K562 (cell line): ENCODE measurements at regions not wholly inside any gene's neighbourhood (a gene's known extent, or its start where the extent isn't known, plus 50 kb on each side); places are given as distances from the start of the nearest gene placed in this dataset.
A peak's percentile ranks its signal among the peaks of the same experiment; 100 is the strongest.

Source experiments
- BRD9 ChIP-seq: fragments of 450-650 bp; IDR thresholded peaks from 2 replicates; pipeline ENCODE4 v1.6.1; 2018; ENCODE audit warnings: low read depth; ENCODE audit not compliant: partially characterized antibody
- RBM34 ChIP-seq: fragments of 200-400 bp; formaldehyde crosslinking; IDR thresholded peaks from 2 replicates; pipeline ENCODE4 v1.6.1; 2018; ENCODE audit warnings: low read length, borderline replicate concordance; ENCODE audit not compliant: insufficient read depth
- TOE1 ChIP-seq, 2 experiments: fragments of 450-650 bp in 1 of 2; sonication (generic) in 1 of 2; formaldehyde crosslinking in 1 of 2; IDR thresholded peaks; 2 replicates each; pipeline versions ENCODE4 v1.7.1 to v1.8.0; 2016 to 2022; ENCODE audit warnings: borderline replicate concordance in 2 of 2, mild to moderate bottlenecking in 2 of 2, antibody characterized with exemption in 1 of 2, inconsistent platforms in 1 of 2, low read depth in 1 of 2, missing genetic modification reagents in 1 of 2, moderate library complexity in 1 of 2
- ZNF274 ChIP-seq: IDR thresholded peaks from 2 replicates; pipeline ENCODE4 v1.6.1; 2011; ENCODE audit warnings: low read depth, mild to moderate bottlenecking, low read length, moderate library complexity, borderline replicate concordance
- TF ChIP-seq, protein P1 (sequence below): fragments of 450-650 bp; IDR thresholded peaks from 2 replicates; pipeline ENCODE4 v1.6.1; 2017; ENCODE audit warnings: antibody characterized with exemption
- TF ChIP-seq, protein P2 (sequence below): sonication (generic); formaldehyde crosslinking; IDR thresholded peaks from 2 replicates; pipeline ENCODE4 v1.8.1; 2023; ENCODE audit warnings: missing genetic modification reagents, mild to moderate bottlenecking, borderline replicate concordance

DNA sequence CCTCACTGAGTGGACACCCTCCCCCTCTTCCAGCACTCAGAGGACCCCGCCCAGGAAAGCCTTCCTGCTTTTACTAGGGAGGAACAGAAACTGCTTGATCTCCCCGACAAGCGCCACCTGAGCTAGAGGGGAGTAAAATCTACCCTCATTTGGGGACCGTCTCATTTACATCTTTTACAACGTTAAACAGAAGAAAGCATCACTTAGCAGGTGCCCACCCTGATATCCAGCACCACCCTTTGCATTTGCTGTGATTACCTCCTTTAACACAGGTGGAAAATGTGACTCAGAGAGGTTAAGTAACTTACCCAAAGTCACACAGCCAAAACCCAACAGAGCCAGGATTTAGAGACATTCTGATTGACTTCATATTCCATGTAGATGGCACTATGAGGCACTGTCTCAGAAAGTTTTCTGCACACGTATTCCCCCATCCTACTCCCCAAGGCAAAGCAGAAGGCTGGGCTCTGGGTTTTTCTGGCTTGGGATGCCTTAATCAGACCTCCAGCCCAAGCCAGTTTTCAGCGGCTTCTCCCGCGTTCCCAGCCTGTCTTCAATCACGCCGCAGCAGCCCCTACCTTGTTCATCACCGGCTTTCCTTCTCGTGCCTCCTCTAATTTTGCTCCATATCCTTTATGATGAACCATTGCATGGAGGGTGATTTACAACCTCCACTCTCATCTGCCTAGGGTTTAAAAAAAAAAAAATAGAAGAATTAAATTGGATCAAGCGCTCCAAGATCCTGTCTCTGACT, 314.6 kb upstream of the PROK2 start (continued):
- TF ChIP-seq, protein P1, sequence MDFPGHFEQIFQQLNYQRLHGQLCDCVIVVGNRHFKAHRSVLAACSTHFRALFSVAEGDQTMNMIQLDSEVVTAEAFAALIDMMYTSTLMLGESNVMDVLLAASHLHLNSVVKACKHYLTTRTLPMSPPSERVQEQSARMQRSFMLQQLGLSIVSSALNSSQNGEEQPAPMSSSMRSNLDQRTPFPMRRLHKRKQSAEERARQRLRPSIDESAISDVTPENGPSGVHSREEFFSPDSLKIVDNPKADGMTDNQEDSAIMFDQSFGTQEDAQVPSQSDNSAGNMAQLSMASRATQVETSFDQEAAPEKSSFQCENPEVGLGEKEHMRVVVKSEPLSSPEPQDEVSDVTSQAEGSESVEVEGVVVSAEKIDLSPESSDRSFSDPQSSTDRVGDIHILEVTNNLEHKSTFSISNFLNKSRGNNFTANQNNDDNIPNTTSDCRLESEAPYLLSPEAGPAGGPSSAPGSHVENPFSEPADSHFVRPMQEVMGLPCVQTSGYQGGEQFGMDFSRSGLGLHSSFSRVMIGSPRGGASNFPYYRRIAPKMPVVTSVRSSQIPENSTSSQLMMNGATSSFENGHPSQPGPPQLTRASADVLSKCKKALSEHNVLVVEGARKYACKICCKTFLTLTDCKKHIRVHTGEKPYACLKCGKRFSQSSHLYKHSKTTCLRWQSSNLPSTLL = no peak
- TF ChIP-seq BRD9 = peak; percentile 39
- no peak for TF ChIP-seq ZNF274
- TF ChIP-seq TOE1 (IDR thresholded peaks at IDR 0.05; ENCODE audit: borderline replicate concordance) = no peak
- no peak for TF ChIP-seq TOE1 (CRISPR knock-in tag; IDR thresholded peaks at IDR 0.05; ENCODE audit: borderline replicate concordance, low read depth)
- TF ChIP-seq RBM34 = no peak
- TF ChIP-seq, protein P2, sequence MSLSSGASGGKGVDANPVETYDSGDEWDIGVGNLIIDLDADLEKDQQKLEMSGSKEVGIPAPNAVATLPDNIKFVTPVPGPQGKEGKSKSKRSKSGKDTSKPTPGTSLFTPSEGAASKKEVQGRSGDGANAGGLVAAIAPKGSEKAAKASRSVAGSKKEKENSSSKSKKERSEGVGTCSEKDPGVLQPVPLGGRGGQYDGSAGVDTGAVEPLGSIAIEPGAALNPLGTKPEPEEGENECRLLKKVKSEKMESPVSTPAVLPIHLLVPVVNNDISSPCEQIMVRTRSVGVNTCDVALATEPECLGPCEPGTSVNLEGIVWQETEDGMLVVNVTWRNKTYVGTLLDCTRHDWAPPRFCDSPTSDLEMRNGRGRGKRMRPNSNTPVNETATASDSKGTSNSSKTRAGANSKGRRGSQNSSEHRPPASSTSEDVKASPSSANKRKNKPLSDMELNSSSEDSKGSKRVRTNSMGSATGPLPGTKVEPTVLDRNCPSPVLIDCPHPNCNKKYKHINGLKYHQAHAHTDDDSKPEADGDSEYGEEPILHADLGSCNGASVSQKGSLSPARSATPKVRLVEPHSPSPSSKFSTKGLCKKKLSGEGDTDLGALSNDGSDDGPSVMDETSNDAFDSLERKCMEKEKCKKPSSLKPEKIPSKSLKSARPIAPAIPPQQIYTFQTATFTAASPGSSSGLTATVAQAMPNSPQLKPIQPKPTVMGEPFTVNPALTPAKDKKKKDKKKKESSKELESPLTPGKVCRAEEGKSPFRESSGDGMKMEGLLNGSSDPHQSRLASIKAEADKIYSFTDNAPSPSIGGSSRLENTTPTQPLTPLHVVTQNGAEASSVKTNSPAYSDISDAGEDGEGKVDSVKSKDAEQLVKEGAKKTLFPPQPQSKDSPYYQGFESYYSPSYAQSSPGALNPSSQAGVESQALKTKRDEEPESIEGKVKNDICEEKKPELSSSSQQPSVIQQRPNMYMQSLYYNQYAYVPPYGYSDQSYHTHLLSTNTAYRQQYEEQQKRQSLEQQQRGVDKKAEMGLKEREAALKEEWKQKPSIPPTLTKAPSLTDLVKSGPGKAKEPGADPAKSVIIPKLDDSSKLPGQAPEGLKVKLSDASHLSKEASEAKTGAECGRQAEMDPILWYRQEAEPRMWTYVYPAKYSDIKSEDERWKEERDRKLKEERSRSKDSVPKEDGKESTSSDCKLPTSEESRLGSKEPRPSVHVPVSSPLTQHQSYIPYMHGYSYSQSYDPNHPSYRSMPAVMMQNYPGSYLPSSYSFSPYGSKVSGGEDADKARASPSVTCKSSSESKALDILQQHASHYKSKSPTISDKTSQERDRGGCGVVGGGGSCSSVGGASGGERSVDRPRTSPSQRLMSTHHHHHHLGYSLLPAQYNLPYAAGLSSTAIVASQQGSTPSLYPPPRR (CRISPR knock-in tag) = no peak
